ENCODE measurements at regions not wholly inside any gene's neighbourhood (a gene's known extent, or its start where the extent isn't known, plus 50 kb on each side); places are given as distances from the start of the nearest gene placed in this dataset.

- TF ChIP-seq CTCF (conservative IDR thresholded peaks at IDR 0.05) = no peak
- TF ChIP-seq EZH2 (IDR thresholded peaks at IDR 0.05; ENCODE audit: low read depth) = no peak
These were observed 167.4 kb upstream of the RGS6 start for GRCh38 chr14:71764701-71765382.

Measured in PC-9 (cell line).